ENCODE measurements at regions not wholly inside any gene's neighbourhood (a gene's known extent, or its start where the extent isn't known, plus 50 kb on each side); places are given as distances from the start of the nearest gene placed in this dataset.

- no peak for ATAC-seq
- no TSS peak for BruUV-seq (replicated peaks)
- RAD21 ChIA-PET (ENCODE audit: low non-redundant PET in 1 of 2, low total read pairs in 2 of 2, uncharacterized antibody in 2 of 2, unreplicated experiment in 2 of 2) = no interaction called here
Measured at GRCh38 chr4:56115898-56116297, 167.2 kb downstream of the CEP135 start.

More at GRCh38 chr4:56115898-56116297, 167.2 kb downstream of the CEP135 start:
- Histone ChIP-seq H4K20me1 (ENCODE audit: insufficient read depth) (no peaks in the 10 kb centered on the region), H3K36me3 (ENCODE audit: control insufficient read depth in 1 of 2, insufficient read depth in 2 of 2, low read length in 2 of 2) (no peaks in the 10 kb centered on the region), H3K79me2 (ENCODE audit: insufficient read depth, low read length) (no peaks in the 10 kb centered on the region), H3K4me1 (ENCODE audit: control insufficient read depth in 1 of 2, insufficient read depth in 2 of 2, low read length in 2 of 2) (no peaks in the 10 kb centered on the region), H3K27me3 (ENCODE audit: insufficient read depth, low read length) (no peaks in the 10 kb centered on the region), H3K4me2 (ENCODE audit: low read length) (no peak overlapping the region), H3K27ac (ENCODE audit: low read depth, low read length) (no peak overlapping the region), H3K9me2 (ENCODE audit: insufficient read depth) (no peaks in the 10 kb centered on the region), H3K9me3 (ENCODE audit: control insufficient read depth in 1 of 2, insufficient read depth in 1 of 2, low read depth in 1 of 2, low read length in 2 of 2) (no peaks in the 10 kb centered on the region), H2AFZ (ENCODE audit: low read depth, low read length, poor library complexity, severe bottlenecking) (no peak overlapping the region), H3K4me3 (replicated peaks in 1 of 2; ENCODE audit: low read depth in 1 of 2, low read length in 2 of 2) (no peak overlapping the region), H3K9ac (ENCODE audit: low read length) (no peak overlapping the region)
- TF ChIP-seq JUND (IDR thresholded peaks at IDR 0.05) (no peak), CEBPB (IDR thresholded peaks at IDR 0.05; ENCODE audit: low read depth) (no peak), EZH2phosphoT487 (IDR thresholded peaks at IDR 0.05; ENCODE audit: borderline replicate concordance) (no peak), SP1 (IDR thresholded peaks at IDR 0.05; ENCODE audit: low read depth) (no peak), TCF7L2 (IDR thresholded peaks at IDR 0.05; ENCODE audit: borderline replicate concordance, extremely low read depth, insufficient read depth, insufficient read length) (no peak), EGR1 (IDR thresholded peaks at IDR 0.05; ENCODE audit: low read depth) (no peak), REST (IDR thresholded peaks at IDR 0.05; ENCODE audit: low read depth) (no peak), CTCF (IDR thresholded peaks at IDR 0.05 in 2 of 3, conservative IDR thresholded peaks at IDR 0.05 in 1 of 3; ENCODE audit: borderline replicate concordance in 1 of 3, insufficient read depth in 1 of 3, low read depth in 2 of 3, low read length in 2 of 3) (no peak), SIN3A (IDR thresholded peaks at IDR 0.05; ENCODE audit: low read depth) (no peak), ZBTB33 (IDR thresholded peaks at IDR 0.05; ENCODE audit: extremely low read depth, insufficient replicate concordance, low read length) (no peak), FOSL1 (IDR thresholded peaks at IDR 0.05; ENCODE audit: low read depth) (no peak), POLR2AphosphoS5 (IDR thresholded peaks at IDR 0.05; ENCODE audit: low read depth, low read length) (no peak), ATF3 (IDR thresholded peaks at IDR 0.05) (no peak), ZNF274 (IDR thresholded peaks at IDR 0.05; ENCODE audit: low read depth, low read length) (no peak), SRF (IDR thresholded peaks at IDR 0.05; ENCODE audit: low read depth) (no peak)
- intact Hi-C loops (cut with micrococcal nuclease) = no loop called here
- ChIA-PET CTCF (no interaction called here), POLR2A (no interaction called here)
- DNase-seq (ENCODE audit: low read depth, low spot score) = no peak

Data from HCT116 (cell line).